GM12878 (cell line): ENCODE measurements at regions not wholly inside any gene's neighbourhood (a gene's known extent, or its start where the extent isn't known, plus 50 kb on each side); places are given as distances from the start of the nearest gene placed in this dataset.
A peak's percentile ranks its signal among the peaks of the same experiment; 100 is the strongest.

Source experiments
- ATAC-seq: fragments of 200-7000 bp; cut with Tn5 transposase; 3 replicates; pipeline ENCODE4 v1.9.1; 2020; ENCODE audit warnings: mild to moderate bottlenecking, moderate library complexity
- BruUV-seq: library from RNA; stranded (reverse); fragments of 400-500 nt; replicated peaks from 2 replicates; lab custom pipeline; 2021; lab: Mats Ljungman, UMichigan
- CTCF ChIA-PET: fragments of 300-600 bp; sonication (Branson Sonifier 250); formaldehyde crosslinking; extraction: SDS; loops from one replicate; lab custom pipeline; 2021; ENCODE audit warnings: inconsistent platforms; lab: Yijun Ruan, JAX
- POLR2A ChIA-PET: fragments of 350-600 bp; formaldehyde crosslinking; extraction: SDS; loops from one replicate; lab custom pipeline; 2021; ENCODE audit warnings: inconsistent platforms; lab: Charles Lee
- RAD21 ChIA-PET: fragments of 300-600 bp; sonication (Branson Sonifier 250); formaldehyde crosslinking; loops from one replicate; lab custom pipeline; 2023; ENCODE audit warnings: antibody characterized with exemption; ENCODE audit not compliant: unreplicated experiment; lab: Charles Lee
- SMC1A ChIA-PET: fragments of 300-600 bp; sonication (Branson Sonifier 250); formaldehyde crosslinking; loops from one replicate; lab custom pipeline; 2023; ENCODE audit not compliant: unreplicated experiment, uncharacterized antibody; lab: Charles Lee
- DNase-seq: peaks from one replicate; pipeline ENCODE4 v3.0.0-alpha.2; 2011; ENCODE audit warnings: low read depth, low spot score
- FAIRE-seq: peaks from 3 replicates; lab custom pipeline; 2011; peaks lifted over from hg19 to GRCh38; lab: Jason Lieb, UNC
- H2AFZ ChIP-seq: 2 replicates; pipeline ENCODE4 v1.6.0; 2011; ENCODE audit warnings: low read depth, low read length, control low read depth; ENCODE audit not compliant: control insufficient read depth
- H3K27ac ChIP-seq: 2 replicates; pipeline ENCODE4 v1.5.1; 2011; ENCODE audit warnings: control low read depth; ENCODE audit not compliant: control insufficient read depth, insufficient read depth
- H3K27me3 ChIP-seq, 2 experiments: replicated peaks in 1 of 2; 2 replicates each; pipeline versions ENCODE4 v1.6.0 to v1.6.1; 2011; ENCODE audit warnings: low read length in 1 of 2; ENCODE audit not compliant: control insufficient read depth in 2 of 2, insufficient read depth in 2 of 2
- H3K36me3 ChIP-seq, 2 experiments: 2 replicates each; pipeline ENCODE4 v1.5.1; 2011; ENCODE audit warnings: low read length in 1 of 2; ENCODE audit not compliant: control insufficient read depth in 2 of 2, insufficient read depth in 2 of 2
- H3K4me1 ChIP-seq: 2 replicates; pipeline ENCODE4 v1.6.1; 2011; ENCODE audit warnings: mild to moderate bottlenecking, low read length, moderate library complexity, mixed read lengths; ENCODE audit not compliant: control insufficient read depth, insufficient read depth
- H3K4me2 ChIP-seq: 2 replicates; pipeline ENCODE4 v1.6.0; 2011; ENCODE audit warnings: control low read depth; ENCODE audit not compliant: control insufficient read depth, insufficient read depth
- H3K4me3 ChIP-seq: fragments of 200-600 bp; sonication (generic); 2 replicates; pipeline ENCODE4 v1.5.1; 2016
- H3K79me2 ChIP-seq: 2 replicates; pipeline ENCODE4 v1.6.0; 2011; ENCODE audit warnings: low read length; ENCODE audit not compliant: control insufficient read depth, insufficient read depth
- H3K9ac ChIP-seq: 2 replicates; pipeline ENCODE4 v1.8.0; 2011; ENCODE audit warnings: low read length, control low read depth, mixed read lengths; ENCODE audit not compliant: control insufficient read depth, insufficient read depth
- H3K9me3 ChIP-seq: replicated peaks from 3 replicates; pipeline ENCODE4 v1.5.1; 2011; ENCODE audit warnings: mild to moderate bottlenecking, low read length; ENCODE audit not compliant: control insufficient read depth, insufficient read depth
- H4K20me1 ChIP-seq: 2 replicates; pipeline ENCODE4 v1.6.0; 2011; ENCODE audit not compliant: control insufficient read depth, insufficient read depth
- BACH1 ChIP-seq: fragments of 450-650 bp; IDR thresholded peaks from 2 replicates; pipeline ENCODE4 v1.6.1; 2017; ENCODE audit warnings: mild to moderate bottlenecking, borderline replicate concordance
- CEBPB ChIP-seq, 2 experiments: fragments of 150-350 bp in 1 of 2; IDR thresholded peaks; 2 replicates each; pipeline ENCODE4 v1.6.1; 2012 to 2014; ENCODE audit warnings: low read depth in 2 of 2, low read length in 2 of 2, borderline replicate concordance in 1 of 2, inconsistent platforms in 1 of 2
- NFYB ChIP-seq: IDR thresholded peaks from 2 replicates; pipeline ENCODE4 v1.6.1; 2011; ENCODE audit warnings: low read depth, mild to moderate bottlenecking, low read length, improper control_type of control experiment, moderate library complexity; ENCODE audit not compliant: insufficient read depth
- PML ChIP-seq: IDR thresholded peaks from 2 replicates; pipeline ENCODE4 v1.6.1; 2012; ENCODE audit warnings: low read length, inconsistent platforms
- SKIL ChIP-seq: fragments of 450-650 bp; IDR thresholded peaks from 2 replicates; pipeline ENCODE4 v1.6.1; 2017; ENCODE audit warnings: mild to moderate bottlenecking, low read depth, inconsistent platforms; ENCODE audit not compliant: poor library complexity, severe bottlenecking
- SPI1 ChIP-seq: IDR thresholded peaks from 2 replicates; pipeline ENCODE4 v1.6.1; 2011; ENCODE audit warnings: low read depth, mild to moderate bottlenecking, low read length, moderate library complexity, borderline replicate concordance; ENCODE audit not compliant: insufficient read depth
- TCF12 ChIP-seq: IDR thresholded peaks from 2 replicates; pipeline ENCODE4 v1.6.1; 2011; ENCODE audit warnings: low read depth, mild to moderate bottlenecking, low read length
- TCF3 ChIP-seq: IDR thresholded peaks from 2 replicates; pipeline ENCODE4 v1.6.1; 2012; ENCODE audit warnings: low read depth, mild to moderate bottlenecking, low read length, borderline replicate concordance; ENCODE audit not compliant: insufficient read depth
- WGBS: methylation state at CpG from one replicate; pipeline ENCODE4 v1.1.6; 2016; ENCODE audit warnings: low lambda C conversion rate; ENCODE audit not compliant: insufficient replicate concordance, insufficient coverage; ENCODE audit errors: missing lambda C conversion rate; 5-methylcytosine and 5-hydroxymethylcytosine counted together
- in situ Hi-C: fragments of 300-500 bp; cut with MboI; formaldehyde crosslinking; loops from 9 replicates; pipeline ENCODE4 v1.14.3; 2018; ENCODE audit warnings: mixed read lengths
- intact Hi-C: fragments of 100-400 bp; cut with micrococcal nuclease; formaldehyde crosslinking; loops from one replicate; pipeline ENCODE4 v1.14.2; 2022; ENCODE audit not compliant: unreplicated experiment

DNA sequence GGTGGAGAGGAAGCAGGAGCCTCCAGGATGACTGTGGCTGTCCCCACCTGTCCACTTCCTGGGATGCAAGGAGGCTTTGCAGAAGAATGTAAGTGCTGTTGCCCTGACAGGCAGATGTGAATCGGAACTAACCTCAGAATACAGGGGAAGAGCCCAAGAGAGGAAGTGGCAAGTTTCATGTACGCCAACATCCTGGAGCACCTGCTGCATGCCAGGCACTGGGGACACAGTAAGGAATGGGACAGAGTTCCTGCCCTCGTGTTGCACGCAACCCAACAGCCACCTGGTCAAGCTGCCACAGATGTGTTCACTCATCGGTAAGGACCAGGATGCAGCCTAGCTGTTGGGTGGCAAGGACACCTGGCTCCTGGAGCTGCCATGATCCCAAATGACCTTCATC, 98.6 kb upstream of the RPL38 start:
- no peak for FAIRE-seq
- ChIA-PET POLR2A (no interaction called here), CTCF (no interaction called here)
- Histone ChIP-seq H3K79me2 (no peaks in the 10 kb centered on the region), H3K27me3 (peaks cover 0 to 2% of the 10 kb centered on the region in 2 experiments; a peak in 2 of 4 replicates), H3K4me2 (no peak overlapping the region), H3K36me3 (no peaks in the 10 kb centered on the region)
- 15% methylated on average over 5 of the region's 5 CpGs for WGBS
- intact Hi-C loops = no loop called here
- no peak for DNase-seq
- TF ChIP-seq PML (no peak), SKIL (no peak), TCF3 (peak; percentile 57; the same call in 1 of the 2 replicates), CEBPB (IDR thresholded peaks at IDR 0.05; ENCODE audit: borderline replicate concordance in 1 of 2, low read depth in 2 of 2, low read length in 2 of 2) (no peak), BACH1 (no peak), SPI1 (peak; percentile 61), NFYB (no peak), TCF12 (peak; percentile 63; the same call in 1 of the 2 replicates)
- TF ChIP-seq, all 136 proteins: peak for 3
- ChIA-PET SMC1A (no interaction called here), RAD21 (no interaction called here)
- H3K27ac ChIP-seq = no peak overlapping the region
- ATAC-seq = no peak
- no TSS peak for BruUV-seq
- H3K9me3 ChIP-seq = no peaks in the 10 kb centered on the region
- H3K4me1 ChIP-seq = no peaks in the 10 kb centered on the region
- no peaks in the 10 kb centered on the region for H4K20me1 ChIP-seq
- H2AFZ ChIP-seq = no peak overlapping the region
- in situ Hi-C loops = no loop called here
- no peak overlapping the region for H3K9ac ChIP-seq
- H3K4me3 ChIP-seq = no peak overlapping the region
